GM13976 (cell line): ENCODE measurements at regions not wholly inside any gene's neighbourhood (a gene's known extent, or its start where the extent isn't known, plus 50 kb on each side); places are given as distances from the start of the nearest gene placed in this dataset.

Experiments used
- DNase-seq: peaks from one replicate; pipeline ENCODE4 v3.0.0; 2012; ENCODE audit warnings: low spot score
- in situ Hi-C: fragments of 300-500 bp; cut with MboI; formaldehyde crosslinking; loops from one replicate; pipeline ENCODE4 v1.12.0; 2022; ENCODE audit warnings: low sequenced_read_pairs, mixed read lengths, inconsistent platforms; ENCODE audit not compliant: unreplicated experiment
- TF ChIP-seq, protein P1 (sequence below): IDR thresholded peaks from 2 replicates; pipeline ENCODE4 v1.5.1; 2012; ENCODE audit warnings: borderline replicate concordance, mild to moderate bottlenecking; ENCODE audit not compliant: insufficient read depth; ENCODE audit errors: extremely low read depth, missing control alignments, control extremely low read depth

GRCh38 chr11:19592842-19593241, 119.8 kb upstream of the NAV2 start:
- TF ChIP-seq, protein P1, sequence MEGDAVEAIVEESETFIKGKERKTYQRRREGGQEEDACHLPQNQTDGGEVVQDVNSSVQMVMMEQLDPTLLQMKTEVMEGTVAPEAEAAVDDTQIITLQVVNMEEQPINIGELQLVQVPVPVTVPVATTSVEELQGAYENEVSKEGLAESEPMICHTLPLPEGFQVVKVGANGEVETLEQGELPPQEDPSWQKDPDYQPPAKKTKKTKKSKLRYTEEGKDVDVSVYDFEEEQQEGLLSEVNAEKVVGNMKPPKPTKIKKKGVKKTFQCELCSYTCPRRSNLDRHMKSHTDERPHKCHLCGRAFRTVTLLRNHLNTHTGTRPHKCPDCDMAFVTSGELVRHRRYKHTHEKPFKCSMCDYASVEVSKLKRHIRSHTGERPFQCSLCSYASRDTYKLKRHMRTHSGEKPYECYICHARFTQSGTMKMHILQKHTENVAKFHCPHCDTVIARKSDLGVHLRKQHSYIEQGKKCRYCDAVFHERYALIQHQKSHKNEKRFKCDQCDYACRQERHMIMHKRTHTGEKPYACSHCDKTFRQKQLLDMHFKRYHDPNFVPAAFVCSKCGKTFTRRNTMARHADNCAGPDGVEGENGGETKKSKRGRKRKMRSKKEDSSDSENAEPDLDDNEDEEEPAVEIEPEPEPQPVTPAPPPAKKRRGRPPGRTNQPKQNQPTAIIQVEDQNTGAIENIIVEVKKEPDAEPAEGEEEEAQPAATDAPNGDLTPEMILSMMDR: no peak
- DNase-seq: no peak
- in situ Hi-C loops: no loop called here

DNA sequence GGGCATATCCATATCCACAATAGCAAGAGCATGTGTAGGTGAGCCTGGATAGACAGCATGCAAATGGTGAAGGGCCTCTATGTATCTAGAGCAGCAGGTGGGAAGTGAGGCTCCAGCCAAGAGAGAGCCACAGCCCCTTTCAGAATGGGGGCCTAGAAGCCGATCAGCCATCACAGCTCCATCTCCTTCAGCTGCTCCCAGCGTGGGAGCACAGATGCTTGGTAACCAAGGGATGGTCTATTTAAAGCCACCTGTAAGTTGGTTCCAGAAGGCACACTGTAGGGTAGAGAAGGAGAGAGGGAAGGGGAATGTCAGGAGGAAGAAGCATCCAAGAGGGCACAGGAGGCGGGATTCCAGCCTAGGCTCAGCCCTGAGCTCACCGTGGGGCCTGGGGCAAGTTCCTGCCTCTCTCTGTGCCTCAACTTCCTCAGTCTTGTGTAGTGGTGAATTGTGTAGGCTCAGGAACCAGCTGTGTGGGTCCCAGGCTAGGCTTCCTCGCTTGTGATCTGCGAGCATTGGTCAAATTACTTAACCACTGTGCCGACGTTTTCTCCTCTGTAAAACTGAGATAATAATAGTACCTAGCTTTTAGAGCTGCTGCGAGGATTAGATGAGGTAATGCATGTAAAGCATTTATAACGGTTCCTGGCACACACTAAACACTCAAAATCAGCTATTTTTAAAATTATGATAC, 122.9 kb upstream of the NAV2 start:
- in situ Hi-C loops: no loop called here

GRCh38 chr11:19587979-19588378, 124.7 kb upstream of the NAV2 start:
- TF ChIP-seq, protein P1: no peak
- DNase-seq: no peak
- in situ Hi-C loops: no loop called here

More for the DNA sequence above, 122.9 kb upstream of the NAV2 start:
- TF ChIP-seq, protein P1: no peak
- DNase-seq: no peak

DNA sequence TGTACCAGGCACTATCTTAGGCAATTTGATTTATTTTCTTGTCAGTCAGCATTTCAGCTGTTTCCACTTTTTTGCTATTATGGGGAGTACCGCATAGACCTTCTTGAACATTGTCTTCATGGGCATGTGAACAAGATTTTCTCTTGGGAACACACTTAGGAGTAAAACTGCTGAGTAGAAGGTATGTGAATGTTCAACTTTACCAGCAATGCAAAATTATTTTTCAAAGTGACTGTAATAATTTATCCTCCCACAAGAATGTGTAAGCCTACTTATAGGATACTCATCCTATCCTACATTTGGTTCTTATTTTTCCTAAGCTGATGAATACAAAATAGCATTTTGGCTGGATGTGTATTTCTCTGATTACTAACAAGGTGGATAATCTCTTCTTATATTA, 132.0 kb upstream of the NAV2 start:
- TF ChIP-seq, protein P1: no peak
- in situ Hi-C loops: no loop called here

DNA sequence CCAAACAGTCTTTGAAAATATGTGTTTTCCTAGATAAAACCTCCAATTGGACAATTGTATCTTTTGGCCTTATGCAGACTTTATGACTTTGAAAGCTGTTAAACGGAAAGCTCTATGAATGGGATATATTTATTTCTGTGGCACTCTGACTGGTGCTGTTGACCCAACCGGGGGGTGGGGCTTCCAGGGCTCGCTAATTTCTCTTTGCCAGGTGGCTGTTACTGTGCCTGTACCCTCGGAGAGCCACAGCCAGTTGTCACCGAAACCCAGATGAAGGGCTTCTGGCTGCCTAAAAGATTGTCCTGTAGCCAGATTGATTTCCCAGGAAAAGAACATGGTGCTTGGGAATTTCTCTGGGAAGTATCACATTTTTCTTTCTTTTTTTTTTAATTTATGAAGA, 132.7 kb upstream of the NAV2 start:
- TF ChIP-seq, protein P1: no peak
- in situ Hi-C loops: no loop called here
- DNase-seq: no peak

More for the DNA sequence above, 132.0 kb upstream of the NAV2 start:
- DNase-seq: no peak

GRCh38 chr11:19578871-19579270, 133.8 kb upstream of the NAV2 start:
- DNase-seq: no peak
- in situ Hi-C loops: no loop called here
- TF ChIP-seq, protein P1: no peak
